PC-9 (cell line): ENCODE measurements at regions not wholly inside any gene's neighbourhood (a gene's known extent, or its start where the extent isn't known, plus 50 kb on each side); places are given as distances from the start of the nearest gene placed in this dataset.

Experiments used
- BruUV-seq: library from RNA; stranded (reverse); fragments of 400-500 nt; replicated peaks from 2 replicates; lab custom pipeline; 2021; lab: Mats Ljungman, UMichigan
- CTCF ChIA-PET: fragments of 300-600 bp; sonication (Branson Sonifier 250); formaldehyde crosslinking; loops from one replicate; lab custom pipeline; 2022; ENCODE audit warnings: antibody characterized with exemption; lab: Charles Lee
- POLR2A ChIA-PET: fragments of 300-600 bp; sonication (Branson Sonifier 250); formaldehyde crosslinking; loops from one replicate; lab custom pipeline; 2022; ENCODE audit warnings: antibody characterized with exemption; ENCODE audit not compliant: unreplicated experiment; lab: Charles Lee
- DNase-seq, 2 experiments: peaks; one replicate each; pipeline versions ENCODE4 v3.0.0 to v3.0.0-alpha.2; 2015 to 2022; ENCODE audit warnings: mixed read lengths in 1 of 2
- H2AFZ ChIP-seq: fragments of 200-600 bp; sonication (generic); 2 replicates; pipeline ENCODE4 v1.8.1; 2017; ENCODE audit warnings: antibody characterized with exemption
- H3F3A ChIP-seq: fragments of 200-600 bp; sonication (generic); 2 replicates; pipeline ENCODE4 v1.8.1; 2017; ENCODE audit warnings: antibody characterized with exemption, mild to moderate bottlenecking, low read depth; ENCODE audit not compliant: insufficient read depth
- H3K27ac ChIP-seq: fragments of 200-600 bp; sonication (generic); 2 replicates; pipeline ENCODE4 v1.6.1; 2016; ENCODE audit warnings: mixed run types
- H3K27me3 ChIP-seq: fragments of 200-600 bp; sonication (generic); 2 replicates; pipeline ENCODE4 v1.6.1; 2016; ENCODE audit warnings: low read depth, mixed run types; ENCODE audit not compliant: insufficient read depth
- H3K36me3 ChIP-seq: fragments of 200-600 bp; sonication (generic); 2 replicates; pipeline ENCODE4 v1.6.1; 2016; ENCODE audit warnings: low read depth, mixed run types
- H3K4me1 ChIP-seq: fragments of 200-600 bp; sonication (generic); replicated peaks from 2 replicates; pipeline ENCODE4 v1.6.1; 2016; ENCODE audit warnings: mixed run types; ENCODE audit not compliant: insufficient read depth
- H3K4me2 ChIP-seq: fragments of 200-600 bp; sonication (generic); 2 replicates; pipeline ENCODE4 v1.6.1; 2017; ENCODE audit warnings: mixed run types
- H3K4me3 ChIP-seq: fragments of 200-600 bp; sonication (generic); 2 replicates; pipeline ENCODE4 v1.6.1; 2016; ENCODE audit warnings: mixed run types
- H3K79me2 ChIP-seq: fragments of 200-600 bp; sonication (generic); 2 replicates; pipeline ENCODE4 v1.6.1; 2017; ENCODE audit warnings: low read depth, mixed run types
- H3K9me2 ChIP-seq: fragments of 200-600 bp; sonication (generic); 2 replicates; pipeline ENCODE4 v1.8.1; 2017; ENCODE audit warnings: mild to moderate bottlenecking; ENCODE audit not compliant: insufficient read depth
- H3K9me3 ChIP-seq: fragments of 200-600 bp; sonication (generic); 2 replicates; pipeline ENCODE4 v1.8.1; 2016; ENCODE audit warnings: low read depth; ENCODE audit not compliant: insufficient read depth
- H4K20me1 ChIP-seq: fragments of 200-600 bp; sonication (generic); 2 replicates; pipeline ENCODE4 v1.8.1; 2017; ENCODE audit not compliant: insufficient read depth
- EZH2 ChIP-seq: fragments of 200-600 bp; sonication (generic); IDR thresholded peaks from 2 replicates; pipeline ENCODE4 v1.8.0; 2017; ENCODE audit warnings: antibody characterized with exemption, low read depth
- intact Hi-C: fragments of 100-400 bp; cut with micrococcal nuclease; formaldehyde crosslinking; loops from one replicate; pipeline ENCODE4 v1.10.0; 2022; ENCODE audit not compliant: unreplicated experiment
- TF ChIP-seq, protein P1 (sequence below): fragments of 200-600 bp; sonication (generic); conservative IDR thresholded peaks from 2 replicates; pipeline ENCODE4 v1.6.1; 2017; ENCODE audit warnings: mixed run types, antibody characterized with exemption, mild to moderate bottlenecking, moderate library complexity

DNA sequence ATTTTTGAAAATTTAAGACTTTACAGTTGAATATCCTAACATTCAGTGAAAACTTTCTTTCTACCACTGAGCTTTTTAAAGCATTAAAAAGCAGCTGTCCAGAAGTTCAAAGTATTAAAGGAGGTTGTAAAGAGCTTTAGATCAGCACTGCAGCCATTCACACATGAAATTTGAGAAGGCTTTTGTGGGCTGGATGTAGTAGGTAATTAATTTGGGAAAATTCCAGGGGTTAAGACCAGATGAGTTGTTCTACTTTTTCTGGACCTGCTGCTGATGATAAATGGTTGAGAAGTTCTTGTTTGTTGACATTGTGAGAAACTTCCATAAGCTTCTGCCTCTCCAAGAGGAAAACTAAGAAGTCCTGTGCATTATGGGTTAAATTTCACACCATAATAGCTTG, 1779.6 kb upstream of the PRR20A start:
- ChIA-PET POLR2A (no interaction called here), CTCF (no interaction called here)
- Histone ChIP-seq H3F3A (no peaks in the 10 kb centered on the region), H3K4me1 (no peaks in the 10 kb centered on the region), H3K79me2 (no peaks in the 10 kb centered on the region), H3K9me3 (no peaks in the 10 kb centered on the region), H2AFZ (no peak overlapping the region), H4K20me1 (no peaks in the 10 kb centered on the region), H3K4me2 (no peak overlapping the region), H3K27ac (no peak overlapping the region), H3K4me3 (no peak overlapping the region), H3K9me2 (no peaks in the 10 kb centered on the region), H3K36me3 (no peaks in the 10 kb centered on the region), H3K27me3 (no peaks in the 10 kb centered on the region)
- no peak for DNase-seq
- BruUV-seq, result no TSS peak
- intact Hi-C loops, result no loop called here
- TF ChIP-seq EZH2, result no peak
- TF ChIP-seq, protein P1, sequence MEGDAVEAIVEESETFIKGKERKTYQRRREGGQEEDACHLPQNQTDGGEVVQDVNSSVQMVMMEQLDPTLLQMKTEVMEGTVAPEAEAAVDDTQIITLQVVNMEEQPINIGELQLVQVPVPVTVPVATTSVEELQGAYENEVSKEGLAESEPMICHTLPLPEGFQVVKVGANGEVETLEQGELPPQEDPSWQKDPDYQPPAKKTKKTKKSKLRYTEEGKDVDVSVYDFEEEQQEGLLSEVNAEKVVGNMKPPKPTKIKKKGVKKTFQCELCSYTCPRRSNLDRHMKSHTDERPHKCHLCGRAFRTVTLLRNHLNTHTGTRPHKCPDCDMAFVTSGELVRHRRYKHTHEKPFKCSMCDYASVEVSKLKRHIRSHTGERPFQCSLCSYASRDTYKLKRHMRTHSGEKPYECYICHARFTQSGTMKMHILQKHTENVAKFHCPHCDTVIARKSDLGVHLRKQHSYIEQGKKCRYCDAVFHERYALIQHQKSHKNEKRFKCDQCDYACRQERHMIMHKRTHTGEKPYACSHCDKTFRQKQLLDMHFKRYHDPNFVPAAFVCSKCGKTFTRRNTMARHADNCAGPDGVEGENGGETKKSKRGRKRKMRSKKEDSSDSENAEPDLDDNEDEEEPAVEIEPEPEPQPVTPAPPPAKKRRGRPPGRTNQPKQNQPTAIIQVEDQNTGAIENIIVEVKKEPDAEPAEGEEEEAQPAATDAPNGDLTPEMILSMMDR, result no peak

DNA sequence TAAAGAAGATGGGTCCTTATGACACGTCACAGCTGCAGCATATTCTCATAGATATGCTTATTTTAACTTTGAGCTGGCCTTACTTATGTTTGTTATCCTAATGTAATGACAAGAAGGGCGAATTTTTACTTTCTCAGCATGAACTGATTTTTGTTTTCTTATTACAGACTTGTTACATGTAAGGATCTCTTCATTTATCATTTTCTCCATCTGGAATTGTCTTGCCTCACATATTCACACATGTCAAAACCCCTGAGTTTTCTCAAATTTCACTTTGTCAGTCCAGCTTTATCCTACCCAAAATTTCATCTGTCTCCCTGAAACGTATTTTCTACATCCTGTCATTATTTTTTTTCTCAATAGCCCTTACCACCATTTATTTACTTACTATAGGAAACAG, 1774.0 kb upstream of the PRR20A start:
- H3K4me2 ChIP-seq, result no peak overlapping the region
- no peaks in the 10 kb centered on the region for H3K4me1 ChIP-seq
- ChIA-PET CTCF (no interaction called here), POLR2A (no interaction called here)
- no peaks in the 10 kb centered on the region for H4K20me1 ChIP-seq
- BruUV-seq, result no TSS peak
- H3K36me3 ChIP-seq, result no peaks in the 10 kb centered on the region
- intact Hi-C loops, result no loop called here
- H3K9me2 ChIP-seq, result no peaks in the 10 kb centered on the region
- no peaks in the 10 kb centered on the region for H3K9me3 ChIP-seq
- H3K79me2 ChIP-seq, result no peaks in the 10 kb centered on the region
- no peaks in the 10 kb centered on the region for H3F3A ChIP-seq
- no peak overlapping the region for H3K27ac ChIP-seq
- no peak overlapping the region for H3K4me3 ChIP-seq
- H2AFZ ChIP-seq, result no peak overlapping the region
- TF ChIP-seq, protein P1, result no peak
- no peak for DNase-seq
- no peaks in the 10 kb centered on the region for H3K27me3 ChIP-seq

DNA sequence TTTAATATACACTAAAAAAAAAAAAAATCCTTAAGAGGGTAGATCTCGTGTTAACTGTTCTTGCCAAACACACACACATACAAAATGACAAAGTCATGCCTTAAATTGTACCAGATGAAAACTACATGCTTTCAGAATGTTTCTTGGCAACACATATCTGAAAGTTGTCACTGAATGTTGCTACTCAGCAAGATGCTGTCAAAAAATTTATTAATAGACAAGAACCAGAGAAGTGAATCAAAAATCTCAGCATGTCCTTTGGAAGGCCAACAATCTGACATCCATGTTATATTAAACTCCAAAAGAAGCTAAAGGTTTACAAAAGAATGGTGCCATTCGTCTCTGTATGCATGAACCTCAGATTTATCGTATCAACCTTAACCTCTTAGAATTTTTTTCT, 1746.2 kb upstream of the PRR20A start:
- no peaks in the 10 kb centered on the region for H3K4me1 ChIP-seq
- BruUV-seq, result no TSS peak
- H3K9me2 ChIP-seq, result no peaks in the 10 kb centered on the region
- no peak overlapping the region for H3K4me3 ChIP-seq
- no peak overlapping the region for H3K4me2 ChIP-seq
- no peak for TF ChIP-seq EZH2
- TF ChIP-seq, protein P1, result no peak
- H2AFZ ChIP-seq, result no peak overlapping the region
- H3K36me3 ChIP-seq, result no peaks in the 10 kb centered on the region
- H3K27ac ChIP-seq, result no peak overlapping the region
- ChIA-PET CTCF (no interaction called here), POLR2A (no interaction called here)
- intact Hi-C loops, result no loop called here
- no peaks in the 10 kb centered on the region for H3K9me3 ChIP-seq
- no peaks in the 10 kb centered on the region for H3K27me3 ChIP-seq
- no peaks in the 10 kb centered on the region for H3F3A ChIP-seq
- H3K79me2 ChIP-seq, result no peaks in the 10 kb centered on the region
- H4K20me1 ChIP-seq, result no peaks in the 10 kb centered on the region
- DNase-seq, result no peak
